Tibial nerve (tissue), 3 donors: ENCODE measurements at regions not wholly inside any gene's neighbourhood (a gene's known extent, or its start where the extent isn't known, plus 50 kb on each side); places are given as distances from the start of the nearest gene placed in this dataset.

Experiments
- CTCF ChIP-seq, 5 experiments: fragments of 200-600 bp in 3 of 5; fragments of 450-650 bp in 2 of 5; sonication (generic) in 3 of 5; IDR thresholded peaks; one replicate each; pipeline ENCODE4 v1.5.1; 2016 to 2019; ENCODE audit warnings: antibody characterized with exemption in 5 of 5, mild to moderate bottlenecking in 3 of 5, moderate library complexity in 2 of 5
- POLR2A ChIP-seq, 2 donors: fragments of 450-650 bp; IDR thresholded peaks; one replicate each; pipeline ENCODE4 v1.6.1; 2017; ENCODE audit warnings: antibody characterized with exemption in 2 of 2, mild to moderate bottlenecking in 2 of 2, moderate library complexity in 2 of 2

- TF ChIP-seq CTCF (IDR thresholded peaks at IDR 0.05) = no peak
- no peak for TF ChIP-seq POLR2A (IDR thresholded peaks at IDR 0.05)
Measured at GRCh38 chr20:60339738-60340137, 381.5 kb downstream of the CDH26 start.
